ENCODE measurements at regions not wholly inside any gene's neighbourhood (a gene's known extent, or its start where the extent isn't known, plus 50 kb on each side); places are given as distances from the start of the nearest gene placed in this dataset.
"Not testable (repeated sequence)": the region's sequence is repeated elsewhere in the genome, so short reads cannot be mapped to it uniquely, and the experiment has no call there.

DNA sequence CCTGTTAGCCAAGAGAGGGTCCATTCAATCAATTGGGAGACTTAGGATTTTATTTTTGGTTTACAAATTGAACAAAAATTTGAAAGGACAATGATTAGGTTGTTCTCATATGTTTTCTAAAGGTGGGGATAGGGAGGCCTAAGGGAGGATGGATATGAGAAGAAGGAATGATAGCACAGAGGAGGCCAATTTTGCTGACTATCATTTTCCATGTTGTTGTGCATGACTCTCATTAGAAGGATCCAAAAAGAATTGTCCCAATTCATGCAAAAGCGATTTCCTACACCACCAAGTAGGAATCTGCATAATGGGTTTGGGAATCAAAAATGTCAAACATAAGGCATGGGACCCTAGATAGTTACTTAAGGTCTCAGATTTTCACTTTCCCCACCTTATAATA is 524.8 kb downstream of the KIF2B start:
- no peaks in the 10 kb centered on the region for H3K27me3 ChIP-seq

DNA sequence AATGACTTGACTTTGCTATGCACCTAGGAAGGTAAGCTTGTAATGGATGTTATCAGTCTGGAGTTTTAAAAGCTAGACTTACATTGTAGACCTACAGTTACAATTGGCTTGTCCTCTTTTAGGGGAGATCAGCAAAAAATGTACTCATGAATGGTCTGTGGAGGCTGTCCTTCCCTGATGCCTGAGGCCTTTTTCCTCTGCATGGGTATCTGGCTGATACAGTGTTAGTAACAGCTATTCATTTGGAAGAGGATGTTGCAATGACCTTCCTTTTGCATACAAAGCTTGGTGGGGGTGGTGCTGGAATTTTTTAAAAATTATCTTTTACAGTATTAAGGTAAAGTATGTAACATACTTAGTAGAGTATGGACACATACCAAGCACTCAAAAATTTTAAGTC is 525.5 kb downstream of the KIF2B start:
- DNase-seq (ENCODE audit: low spot score in 2 of 2), result no peak

More for the DNA sequence above, 524.8 kb downstream of the KIF2B start:
- Histone ChIP-seq H3K9me3 (no peaks in the 10 kb centered on the region), H3K4me1 (no peaks in the 10 kb centered on the region), H3K4me3 (no peak overlapping the region), H3K36me3 (no peaks in the 10 kb centered on the region), H3K27ac (no peak overlapping the region)
- 89 to 93% methylated on average over 1 of the region's 1 CpG for WGBS, 2 donors
- TF ChIP-seq EP300 (IDR thresholded peaks at IDR 0.05), result no peak
- no peak for TF ChIP-seq POLR2A (IDR thresholded peaks at IDR 0.05)
- TF ChIP-seq, protein P1, sequence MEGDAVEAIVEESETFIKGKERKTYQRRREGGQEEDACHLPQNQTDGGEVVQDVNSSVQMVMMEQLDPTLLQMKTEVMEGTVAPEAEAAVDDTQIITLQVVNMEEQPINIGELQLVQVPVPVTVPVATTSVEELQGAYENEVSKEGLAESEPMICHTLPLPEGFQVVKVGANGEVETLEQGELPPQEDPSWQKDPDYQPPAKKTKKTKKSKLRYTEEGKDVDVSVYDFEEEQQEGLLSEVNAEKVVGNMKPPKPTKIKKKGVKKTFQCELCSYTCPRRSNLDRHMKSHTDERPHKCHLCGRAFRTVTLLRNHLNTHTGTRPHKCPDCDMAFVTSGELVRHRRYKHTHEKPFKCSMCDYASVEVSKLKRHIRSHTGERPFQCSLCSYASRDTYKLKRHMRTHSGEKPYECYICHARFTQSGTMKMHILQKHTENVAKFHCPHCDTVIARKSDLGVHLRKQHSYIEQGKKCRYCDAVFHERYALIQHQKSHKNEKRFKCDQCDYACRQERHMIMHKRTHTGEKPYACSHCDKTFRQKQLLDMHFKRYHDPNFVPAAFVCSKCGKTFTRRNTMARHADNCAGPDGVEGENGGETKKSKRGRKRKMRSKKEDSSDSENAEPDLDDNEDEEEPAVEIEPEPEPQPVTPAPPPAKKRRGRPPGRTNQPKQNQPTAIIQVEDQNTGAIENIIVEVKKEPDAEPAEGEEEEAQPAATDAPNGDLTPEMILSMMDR (IDR thresholded peaks at IDR 0.05), result no peak
- no peak for DNase-seq (ENCODE audit: low spot score in 2 of 2)

DNA sequence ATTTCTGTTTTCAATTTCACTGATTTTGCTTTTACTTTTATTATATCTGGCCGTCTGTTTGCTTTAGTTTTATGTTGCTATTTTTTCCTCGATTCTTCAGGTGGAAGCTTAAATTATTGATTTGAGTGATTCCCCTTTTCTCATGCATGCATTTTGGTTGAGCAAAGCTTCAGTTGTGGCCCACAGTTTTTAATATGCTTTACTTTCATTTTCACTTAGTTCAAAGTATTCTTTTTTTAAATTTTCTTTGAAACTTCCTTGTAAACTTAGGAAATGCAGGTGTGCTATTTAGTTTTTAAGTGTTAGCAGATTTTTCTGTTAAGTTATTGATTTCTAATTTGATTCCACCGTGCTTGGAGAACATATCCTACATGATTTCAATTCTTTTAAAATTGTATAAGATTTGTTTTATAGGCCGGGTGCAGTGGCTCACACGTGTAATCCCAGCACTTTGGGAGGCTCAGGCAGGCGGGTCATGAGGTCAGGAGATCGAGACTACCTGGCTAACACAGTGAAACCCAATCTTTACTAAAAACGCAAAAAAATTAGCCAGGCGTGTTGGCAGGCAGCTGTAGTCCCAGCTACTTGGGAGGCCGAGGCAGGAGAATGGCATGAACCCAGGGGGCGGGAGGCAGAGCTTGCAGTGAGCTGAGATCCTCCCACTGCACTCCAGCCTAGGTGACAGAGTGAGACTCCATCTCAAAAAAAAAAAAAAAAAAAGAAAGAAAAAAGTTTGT is 531.2 kb downstream of the KIF2B start:
- Histone ChIP-seq H3K27me3 (no peaks in the 10 kb centered on the region), H3K9me3 (no peaks in the 10 kb centered on the region), H3K27ac (no peak overlapping the region), H3K4me3 (no peak overlapping the region), H3K4me1 (no peaks in the 10 kb centered on the region), H3K36me3 (no peaks in the 10 kb centered on the region)
- TF ChIP-seq POLR2A (IDR thresholded peaks at IDR 0.05) (no peak), EP300 (IDR thresholded peaks at IDR 0.05) (no peak)
- TF ChIP-seq, protein P1 (IDR thresholded peaks at IDR 0.05), result no peak
- no peak for DNase-seq (ENCODE audit: low spot score in 2 of 2)
- WGBS, 2 donors, result 83 to 86% methylated on average over 11 of the region's 11 CpGs

More for the DNA sequence above, 525.5 kb downstream of the KIF2B start:
- no peaks in the 10 kb centered on the region for H3K4me1 ChIP-seq
- no peaks in the 10 kb centered on the region for H3K9me3 ChIP-seq
- H3K27me3 ChIP-seq, result no peaks in the 10 kb centered on the region
- TF ChIP-seq EP300 (IDR thresholded peaks at IDR 0.05), result no peak
- TF ChIP-seq, protein P1 (IDR thresholded peaks at IDR 0.05), result no peak
- TF ChIP-seq POLR2A (IDR thresholded peaks at IDR 0.05), result no peak
- H3K27ac ChIP-seq, result no peak overlapping the region
- H3K4me3 ChIP-seq, result no peak overlapping the region
- H3K36me3 ChIP-seq, result no peaks in the 10 kb centered on the region

DNA sequence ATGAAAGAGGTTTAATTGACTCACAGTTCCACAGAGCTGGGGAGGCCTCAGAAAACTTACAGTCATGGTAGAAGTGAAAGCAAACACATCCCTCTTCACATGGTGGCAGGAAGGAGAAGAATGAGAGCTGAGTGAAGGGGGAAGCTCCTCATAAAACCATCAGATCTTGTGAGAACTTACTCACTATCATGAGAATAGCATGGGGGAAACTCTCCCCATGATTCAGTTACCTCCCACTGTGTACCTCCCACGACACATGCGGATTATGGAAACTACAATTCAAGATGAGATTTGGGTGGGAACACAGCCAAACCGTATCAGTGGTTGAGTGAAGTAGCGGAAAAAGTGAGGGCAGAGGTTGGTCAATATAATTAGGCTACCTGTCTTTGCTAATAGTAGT is 538.3 kb downstream of the KIF2B start:
- H3K27me3 ChIP-seq; H3K4me3 ChIP-seq; DNase-seq (ENCODE audit: low spot score in 2 of 2); H3K27ac ChIP-seq; H3K9me3 ChIP-seq; H3K4me1 ChIP-seq; H3K36me3 ChIP-seq: not testable (repeated sequence)
- WGBS, 2 donors, result 66 to 76% methylated on average over 4 of the region's 4 CpGs

DNA sequence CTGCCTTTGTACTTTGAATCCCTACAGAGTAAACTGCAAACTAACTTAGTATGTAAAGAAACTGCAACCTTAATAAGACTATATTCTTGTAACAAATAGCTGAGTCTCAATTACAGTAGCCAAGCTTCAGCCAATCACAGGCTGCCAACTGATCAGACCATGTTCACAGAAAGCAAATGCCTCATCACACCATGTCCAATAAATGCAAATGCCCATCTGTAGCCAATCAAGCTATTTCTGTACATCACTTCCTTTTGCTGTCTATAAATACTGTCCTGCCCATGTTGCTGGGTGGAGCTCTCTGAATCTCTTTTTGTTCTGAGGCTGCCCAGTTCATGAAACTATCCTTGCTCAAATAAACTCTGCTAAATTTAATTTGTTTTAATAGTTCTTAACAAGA is 531.7 kb upstream of the TOM1L1 start:
- Histone ChIP-seq H3K4me3 (no peak overlapping the region), H3K27me3 (no peaks in the 10 kb centered on the region), H3K27ac (no peak overlapping the region), H3K9me3 (peaks cover 0 to 8% (median 0%) of the 10 kb centered on the region in 4 donors), H3K36me3 (no peaks in the 10 kb centered on the region), H3K4me1 (no peaks in the 10 kb centered on the region)
- TF ChIP-seq POLR2A (IDR thresholded peaks at IDR 0.05) (no peak), EP300 (IDR thresholded peaks at IDR 0.05) (no peak)
- TF ChIP-seq, protein P1 (IDR thresholded peaks at IDR 0.05), result no peak
- DNase-seq (ENCODE audit: low spot score in 2 of 2), result no peak
